ENCODE measurements at regions not wholly inside any gene's neighbourhood (a gene's known extent, or its start where the extent isn't known, plus 50 kb on each side); places are given as distances from the start of the nearest gene placed in this dataset.

- no peaks in the 10 kb centered on the region for H3K9me3 ChIP-seq (ENCODE audit: control insufficient read depth in 5 of 5, low read length in 5 of 5)
- peak overlapping the region in 1 of 5 donors; percentile 9 for H3K9ac ChIP-seq (ENCODE audit: low read length in 5 of 5)
- no peaks in the 10 kb centered on the region for H3K27me3 ChIP-seq (ENCODE audit: control insufficient read depth in 5 of 5, insufficient read depth in 4 of 5, low read length in 5 of 5)
- peak overlapping the region; percentile 71 for H3K27ac ChIP-seq (ENCODE audit: low read depth, low read length)
- H3K4me1 ChIP-seq (ENCODE audit: control insufficient read depth in 5 of 5, insufficient read depth in 5 of 5, low read length in 5 of 5) = peaks cover 4 to 25% (median 22%) of the 10 kb centered on the region in 5 donors
- H3K4me3 ChIP-seq (ENCODE audit: low read depth in 1 of 5, low read length in 5 of 5) = no peak overlapping the region
- no peaks in the 10 kb centered on the region for H3K36me3 ChIP-seq (ENCODE audit: control insufficient read depth in 5 of 5, insufficient read depth in 5 of 5, low read length in 5 of 5)
These were observed 140.9 kb upstream of the ROPN1 start for GRCh38 chr3:124132813-124133212.

- H3K27me3 ChIP-seq (ENCODE audit: control insufficient read depth in 5 of 5, insufficient read depth in 4 of 5, low read length in 5 of 5) = no peaks in the 10 kb centered on the region
- no peak overlapping the region for H3K9ac ChIP-seq (ENCODE audit: low read length in 5 of 5)
- H3K9me3 ChIP-seq (ENCODE audit: control insufficient read depth in 5 of 5, low read length in 5 of 5) = no peaks in the 10 kb centered on the region
- H3K4me1 ChIP-seq (ENCODE audit: control insufficient read depth in 5 of 5, insufficient read depth in 5 of 5, low read length in 5 of 5) = peaks cover 4 to 25% (median 22%) of the 10 kb centered on the region in 5 donors
- peak overlapping the region; percentile 71 for H3K27ac ChIP-seq (ENCODE audit: low read depth, low read length)
- H3K36me3 ChIP-seq (ENCODE audit: control insufficient read depth in 5 of 5, insufficient read depth in 5 of 5, low read length in 5 of 5) = no peaks in the 10 kb centered on the region
- H3K4me3 ChIP-seq (ENCODE audit: low read depth in 1 of 5, low read length in 5 of 5) = no peak overlapping the region
These were observed 141.5 kb upstream of the ROPN1 start for GRCh38 chr3:124133366-124133940.

GRCh38 chr3:124137216-124137615, 145.3 kb upstream of the ROPN1 start:
- Histone ChIP-seq H3K9me3 (ENCODE audit: control insufficient read depth in 5 of 5, low read length in 5 of 5) (no peaks in the 10 kb centered on the region), H3K9ac (ENCODE audit: low read length in 5 of 5) (no peak overlapping the region), H3K4me3 (ENCODE audit: low read depth in 1 of 5, low read length in 5 of 5) (no peak overlapping the region), H3K27ac (ENCODE audit: low read depth, low read length) (no peak overlapping the region), H3K4me1 (ENCODE audit: control insufficient read depth in 5 of 5, insufficient read depth in 5 of 5, low read length in 5 of 5) (peaks cover 0 to 18% (median 12%) of the 10 kb centered on the region in 5 donors), H3K27me3 (ENCODE audit: control insufficient read depth in 5 of 5, insufficient read depth in 4 of 5, low read length in 5 of 5) (no peaks in the 10 kb centered on the region), H3K36me3 (ENCODE audit: control insufficient read depth in 5 of 5, insufficient read depth in 5 of 5, low read length in 5 of 5) (no peaks in the 10 kb centered on the region)

GRCh38 chr3:124138148-124138547, 146.2 kb upstream of the ROPN1 start:
- H3K4me3 ChIP-seq (ENCODE audit: low read depth in 1 of 5, low read length in 5 of 5) = no peak overlapping the region
- no peak overlapping the region for H3K9ac ChIP-seq (ENCODE audit: low read length in 5 of 5)
- no peaks in the 10 kb centered on the region for H3K9me3 ChIP-seq (ENCODE audit: control insufficient read depth in 5 of 5, low read length in 5 of 5)
- no peaks in the 10 kb centered on the region for H3K27me3 ChIP-seq (ENCODE audit: control insufficient read depth in 5 of 5, insufficient read depth in 4 of 5, low read length in 5 of 5)
- no peaks in the 10 kb centered on the region for H3K36me3 ChIP-seq (ENCODE audit: control insufficient read depth in 5 of 5, insufficient read depth in 5 of 5, low read length in 5 of 5)
- no peak overlapping the region for H3K27ac ChIP-seq (ENCODE audit: low read depth, low read length)
- peaks cover 0 to 10% (median 5%) of the 10 kb centered on the region in 5 donors for H3K4me1 ChIP-seq (ENCODE audit: control insufficient read depth in 5 of 5, insufficient read depth in 5 of 5, low read length in 5 of 5)

GRCh38 chr3:124140746-124141145, 148.8 kb upstream of the ROPN1 start:
- no peak overlapping the region for H3K9ac ChIP-seq (ENCODE audit: low read length in 5 of 5)
- no peaks in the 10 kb centered on the region for H3K27me3 ChIP-seq (ENCODE audit: control insufficient read depth in 5 of 5, insufficient read depth in 4 of 5, low read length in 5 of 5)
- H3K4me1 ChIP-seq (ENCODE audit: control insufficient read depth in 5 of 5, insufficient read depth in 5 of 5, low read length in 5 of 5) = peaks cover 0 to 6% (median 0%) of the 10 kb centered on the region in 5 donors
- no peak overlapping the region for H3K27ac ChIP-seq (ENCODE audit: low read depth, low read length)
- H3K9me3 ChIP-seq (ENCODE audit: control insufficient read depth in 5 of 5, low read length in 5 of 5) = no peaks in the 10 kb centered on the region
- H3K4me3 ChIP-seq (ENCODE audit: low read depth in 1 of 5, low read length in 5 of 5) = no peak overlapping the region
- no peaks in the 10 kb centered on the region for H3K36me3 ChIP-seq (ENCODE audit: control insufficient read depth in 5 of 5, insufficient read depth in 5 of 5, low read length in 5 of 5)

- H3K9me3 ChIP-seq (ENCODE audit: control insufficient read depth in 5 of 5, low read length in 5 of 5) = no peaks in the 10 kb centered on the region
- H3K4me3 ChIP-seq (ENCODE audit: low read depth in 1 of 5, low read length in 5 of 5) = no peak overlapping the region
- no peaks in the 10 kb centered on the region for H3K27me3 ChIP-seq (ENCODE audit: control insufficient read depth in 5 of 5, insufficient read depth in 4 of 5, low read length in 5 of 5)
- peaks cover 0 to 6% (median 0%) of the 10 kb centered on the region in 5 donors for H3K4me1 ChIP-seq (ENCODE audit: control insufficient read depth in 5 of 5, insufficient read depth in 5 of 5, low read length in 5 of 5)
- no peaks in the 10 kb centered on the region for H3K36me3 ChIP-seq (ENCODE audit: control insufficient read depth in 5 of 5, insufficient read depth in 5 of 5, low read length in 5 of 5)
- no peak overlapping the region for H3K9ac ChIP-seq (ENCODE audit: low read length in 5 of 5)
- H3K27ac ChIP-seq (ENCODE audit: low read depth, low read length) = no peak overlapping the region
These were observed 150.6 kb upstream of the ROPN1 start for GRCh38 chr3:124142389-124142970.

GRCh38 chr3:124143047-124143446, 151.1 kb upstream of the ROPN1 start:
- H3K9ac ChIP-seq (ENCODE audit: low read length in 5 of 5) = no peak overlapping the region
- H3K9me3 ChIP-seq (ENCODE audit: control insufficient read depth in 5 of 5, low read length in 5 of 5) = no peaks in the 10 kb centered on the region
- no peaks in the 10 kb centered on the region for H3K36me3 ChIP-seq (ENCODE audit: control insufficient read depth in 5 of 5, insufficient read depth in 5 of 5, low read length in 5 of 5)
- no peak overlapping the region for H3K4me3 ChIP-seq (ENCODE audit: low read depth in 1 of 5, low read length in 5 of 5)
- H3K4me1 ChIP-seq (ENCODE audit: control insufficient read depth in 5 of 5, insufficient read depth in 5 of 5, low read length in 5 of 5) = peaks cover 0 to 6% (median 0%) of the 10 kb centered on the region in 5 donors
- no peak overlapping the region for H3K27ac ChIP-seq (ENCODE audit: low read depth, low read length)
- no peaks in the 10 kb centered on the region for H3K27me3 ChIP-seq (ENCODE audit: control insufficient read depth in 5 of 5, insufficient read depth in 4 of 5, low read length in 5 of 5)

- H3K9me3 ChIP-seq (ENCODE audit: control insufficient read depth in 5 of 5, low read length in 5 of 5) = no peaks in the 10 kb centered on the region
- H3K36me3 ChIP-seq (ENCODE audit: control insufficient read depth in 5 of 5, insufficient read depth in 5 of 5, low read length in 5 of 5) = no peaks in the 10 kb centered on the region
- H3K27me3 ChIP-seq (ENCODE audit: control insufficient read depth in 5 of 5, insufficient read depth in 4 of 5, low read length in 5 of 5) = no peaks in the 10 kb centered on the region
- H3K27ac ChIP-seq (ENCODE audit: low read depth, low read length) = no peak overlapping the region
- H3K4me3 ChIP-seq (ENCODE audit: low read depth in 1 of 5, low read length in 5 of 5) = no peak overlapping the region
- H3K9ac ChIP-seq (ENCODE audit: low read length in 5 of 5) = no peak overlapping the region
- H3K4me1 ChIP-seq (ENCODE audit: control insufficient read depth in 5 of 5, insufficient read depth in 5 of 5, low read length in 5 of 5) = peaks cover 0 to 9% (median 0%) of the 10 kb centered on the region in 5 donors
These were observed 152.3 kb upstream of the ROPN1 start for GRCh38 chr3:124144035-124144814.

GRCh38 chr3:124147429-124147828, 155.5 kb upstream of the ROPN1 start:
- H3K4me3 ChIP-seq (ENCODE audit: low read depth in 1 of 5, low read length in 5 of 5) = no peak overlapping the region
- H3K27me3 ChIP-seq (ENCODE audit: control insufficient read depth in 5 of 5, insufficient read depth in 4 of 5, low read length in 5 of 5) = no peaks in the 10 kb centered on the region
- no peak overlapping the region for H3K9ac ChIP-seq (ENCODE audit: low read length in 5 of 5)
- H3K9me3 ChIP-seq (ENCODE audit: control insufficient read depth in 5 of 5, low read length in 5 of 5) = no peaks in the 10 kb centered on the region
- H3K4me1 ChIP-seq (ENCODE audit: control insufficient read depth in 5 of 5, insufficient read depth in 5 of 5, low read length in 5 of 5) = peaks cover 0 to 8% (median 0%) of the 10 kb centered on the region in 5 donors
- no peak overlapping the region for H3K27ac ChIP-seq (ENCODE audit: low read depth, low read length)
- no peaks in the 10 kb centered on the region for H3K36me3 ChIP-seq (ENCODE audit: control insufficient read depth in 5 of 5, insufficient read depth in 5 of 5, low read length in 5 of 5)

GRCh38 chr3:124147946-124148345, 156.0 kb upstream of the ROPN1 start:
- no peak overlapping the region for H3K4me3 ChIP-seq (ENCODE audit: low read depth in 1 of 5, low read length in 5 of 5)
- H3K36me3 ChIP-seq (ENCODE audit: control insufficient read depth in 5 of 5, insufficient read depth in 5 of 5, low read length in 5 of 5) = no peaks in the 10 kb centered on the region

More at GRCh38 chr3:124147946-124148345, 156.0 kb upstream of the ROPN1 start:
- H3K9me3 ChIP-seq (ENCODE audit: control insufficient read depth in 5 of 5, low read length in 5 of 5) = no peaks in the 10 kb centered on the region
- H3K27ac ChIP-seq (ENCODE audit: low read depth, low read length) = no peak overlapping the region
- no peaks in the 10 kb centered on the region for H3K27me3 ChIP-seq (ENCODE audit: control insufficient read depth in 5 of 5, insufficient read depth in 4 of 5, low read length in 5 of 5)
- no peak overlapping the region for H3K9ac ChIP-seq (ENCODE audit: low read length in 5 of 5)
- H3K4me1 ChIP-seq (ENCODE audit: control insufficient read depth in 5 of 5, insufficient read depth in 5 of 5, low read length in 5 of 5) = peaks cover 0 to 8% (median 0%) of the 10 kb centered on the region in 5 donors
